Glutamatergic neuron (in vitro differentiated cells): ENCODE measurements at regions not wholly inside any gene's neighbourhood (a gene's known extent, or its start where the extent isn't known, plus 50 kb on each side); places are given as distances from the start of the nearest gene placed in this dataset.

Source experiments
- DNase-seq: peaks from one replicate; pipeline ENCODE4 v3.0.0; 2022
- H3K27ac Mint-ChIP-seq: one replicate; pipeline ENCODE4 v1.8.0; 2020; ENCODE audit warnings: mild to moderate bottlenecking, mixed read lengths, inconsistent platforms; ENCODE audit not compliant: unreplicated experiment
- H3K27me3 Mint-ChIP-seq: one replicate; pipeline ENCODE4 v1.8.0; 2020; ENCODE audit warnings: mild to moderate bottlenecking, moderate library complexity, mixed read lengths, inconsistent platforms; ENCODE audit not compliant: unreplicated experiment
- H3K36me3 Mint-ChIP-seq: one replicate; pipeline ENCODE4 v1.8.0; 2020; ENCODE audit warnings: mild to moderate bottlenecking, mixed read lengths, inconsistent platforms; ENCODE audit not compliant: unreplicated experiment
- H3K4me1 Mint-ChIP-seq: one replicate; pipeline ENCODE4 v1.8.0; 2020; ENCODE audit warnings: mild to moderate bottlenecking, low read depth, mixed read lengths, inconsistent platforms; ENCODE audit not compliant: unreplicated experiment
- H3K4me3 Mint-ChIP-seq: one replicate; pipeline ENCODE4 v1.8.0; 2020; ENCODE audit warnings: mild to moderate bottlenecking, mixed read lengths, inconsistent platforms; ENCODE audit not compliant: unreplicated experiment
- H3K9me3 Mint-ChIP-seq: one replicate; pipeline ENCODE4 v1.8.0; 2020; ENCODE audit warnings: mild to moderate bottlenecking, moderate library complexity, mixed read lengths, inconsistent platforms; ENCODE audit not compliant: unreplicated experiment
- TF ChIP-seq, protein P1 (sequence below): fragments of 200-600 bp; sonication (generic); IDR thresholded peaks from one replicate; pipeline ENCODE4 v1.5.0; 2021; ENCODE audit not compliant: partially characterized antibody, unreplicated experiment

DNA sequence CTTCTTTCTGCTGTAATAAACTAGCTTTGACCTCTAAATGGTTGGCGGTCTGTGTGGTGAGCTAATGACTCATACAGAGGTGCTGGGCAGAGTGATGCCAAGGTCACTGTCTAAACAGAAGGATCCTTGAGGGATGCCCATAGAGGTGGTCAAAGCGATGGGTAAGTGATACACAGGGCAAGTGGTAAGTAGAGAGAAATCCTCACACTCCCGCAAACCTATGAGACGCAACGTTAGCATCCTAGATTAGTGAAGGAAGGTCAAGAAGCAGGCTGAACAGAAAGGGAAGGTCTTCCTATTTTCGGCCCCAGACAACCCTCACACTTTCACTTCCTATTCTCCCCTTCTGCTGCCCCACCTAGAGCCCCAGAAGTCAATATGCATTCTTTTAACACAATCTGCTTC is 65.6 kb upstream of the SESN3 start:
- TF ChIP-seq, protein P1, sequence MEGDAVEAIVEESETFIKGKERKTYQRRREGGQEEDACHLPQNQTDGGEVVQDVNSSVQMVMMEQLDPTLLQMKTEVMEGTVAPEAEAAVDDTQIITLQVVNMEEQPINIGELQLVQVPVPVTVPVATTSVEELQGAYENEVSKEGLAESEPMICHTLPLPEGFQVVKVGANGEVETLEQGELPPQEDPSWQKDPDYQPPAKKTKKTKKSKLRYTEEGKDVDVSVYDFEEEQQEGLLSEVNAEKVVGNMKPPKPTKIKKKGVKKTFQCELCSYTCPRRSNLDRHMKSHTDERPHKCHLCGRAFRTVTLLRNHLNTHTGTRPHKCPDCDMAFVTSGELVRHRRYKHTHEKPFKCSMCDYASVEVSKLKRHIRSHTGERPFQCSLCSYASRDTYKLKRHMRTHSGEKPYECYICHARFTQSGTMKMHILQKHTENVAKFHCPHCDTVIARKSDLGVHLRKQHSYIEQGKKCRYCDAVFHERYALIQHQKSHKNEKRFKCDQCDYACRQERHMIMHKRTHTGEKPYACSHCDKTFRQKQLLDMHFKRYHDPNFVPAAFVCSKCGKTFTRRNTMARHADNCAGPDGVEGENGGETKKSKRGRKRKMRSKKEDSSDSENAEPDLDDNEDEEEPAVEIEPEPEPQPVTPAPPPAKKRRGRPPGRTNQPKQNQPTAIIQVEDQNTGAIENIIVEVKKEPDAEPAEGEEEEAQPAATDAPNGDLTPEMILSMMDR = no peak
- Mint-ChIP-seq H3K9me3 (no peaks in the 10 kb centered on the region), H3K4me3 (no peak overlapping the region), H3K4me1 (peaks cover 21% of the 10 kb centered on the region), H3K27ac (no peak overlapping the region), H3K36me3 (no peaks in the 10 kb centered on the region), H3K27me3 (peaks cover 3% of the 10 kb centered on the region)
- DNase-seq = no peak

DNA sequence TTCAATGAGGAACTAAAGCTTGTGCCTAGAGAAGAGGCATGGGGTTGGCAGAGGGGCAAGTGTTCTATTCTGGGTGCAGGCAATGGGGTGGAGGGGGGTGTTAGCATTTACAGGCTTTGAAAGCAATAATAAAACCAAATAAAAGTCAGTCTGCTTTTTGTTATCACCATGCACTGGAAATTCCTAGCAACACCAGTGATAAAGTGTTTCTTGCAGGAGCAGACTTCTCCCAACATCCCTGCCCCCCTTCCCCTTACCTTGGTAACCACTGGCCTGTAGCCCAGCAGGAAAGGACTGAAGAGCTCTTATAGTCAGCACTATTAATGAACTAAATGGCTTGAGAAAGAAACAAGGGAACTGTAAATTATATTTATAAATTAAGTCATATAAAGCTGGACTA is 65.2 kb upstream of the SESN3 start:
- DNase-seq = no peak
- Mint-ChIP-seq H3K36me3 (no peaks in the 10 kb centered on the region), H3K27ac (no peak overlapping the region), H3K9me3 (no peaks in the 10 kb centered on the region), H3K27me3 (peaks cover 3% of the 10 kb centered on the region), H3K4me3 (no peak overlapping the region), H3K4me1 (peaks cover 21% of the 10 kb centered on the region)
- TF ChIP-seq, protein P1 = no peak

DNA sequence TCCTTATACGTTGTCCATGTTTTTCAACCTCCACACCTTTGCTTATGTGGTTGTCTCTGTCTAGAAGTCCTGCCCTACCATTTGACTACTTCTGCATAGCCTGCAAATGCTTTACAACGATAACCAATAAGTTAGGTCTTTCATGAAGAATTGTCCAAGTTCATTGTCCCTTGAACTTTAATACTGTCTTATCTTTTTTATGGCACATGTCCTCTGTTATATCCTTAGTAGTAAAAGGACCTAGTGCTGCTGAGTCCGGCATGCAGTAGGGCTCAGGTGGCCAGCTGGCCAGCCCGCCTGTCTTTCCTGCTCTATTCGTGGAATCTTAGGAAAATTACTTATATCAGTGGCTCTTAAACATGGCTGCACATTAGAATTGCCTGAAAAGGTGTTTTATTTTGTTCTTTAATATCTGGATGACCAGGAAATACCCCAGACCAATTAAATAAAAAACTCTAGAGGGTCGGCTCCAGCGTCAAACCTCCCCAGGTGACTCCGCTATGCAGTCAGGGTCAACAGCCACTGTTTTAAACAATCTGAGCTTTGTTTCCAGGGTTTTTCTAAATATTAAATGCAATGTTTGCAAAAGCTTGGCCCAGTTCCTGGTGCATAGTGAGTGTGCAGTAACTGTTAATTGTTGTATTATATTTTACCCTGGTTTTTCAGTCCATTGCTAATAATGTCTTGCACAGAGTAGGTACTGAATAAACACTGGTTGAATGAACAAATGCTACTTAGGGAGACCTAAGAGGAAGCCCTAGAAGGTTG is 64.6 kb upstream of the SESN3 start:
- H3K4me1 Mint-ChIP-seq = peaks cover 25% of the 10 kb centered on the region
- no peaks in the 10 kb centered on the region for H3K36me3 Mint-ChIP-seq
- H3K9me3 Mint-ChIP-seq = no peaks in the 10 kb centered on the region
- DNase-seq = no peak
- TF ChIP-seq, protein P1 = no peak
- H3K27me3 Mint-ChIP-seq = peaks cover 1% of the 10 kb centered on the region
- no peak overlapping the region for H3K4me3 Mint-ChIP-seq
- no peak overlapping the region for H3K27ac Mint-ChIP-seq

DNA sequence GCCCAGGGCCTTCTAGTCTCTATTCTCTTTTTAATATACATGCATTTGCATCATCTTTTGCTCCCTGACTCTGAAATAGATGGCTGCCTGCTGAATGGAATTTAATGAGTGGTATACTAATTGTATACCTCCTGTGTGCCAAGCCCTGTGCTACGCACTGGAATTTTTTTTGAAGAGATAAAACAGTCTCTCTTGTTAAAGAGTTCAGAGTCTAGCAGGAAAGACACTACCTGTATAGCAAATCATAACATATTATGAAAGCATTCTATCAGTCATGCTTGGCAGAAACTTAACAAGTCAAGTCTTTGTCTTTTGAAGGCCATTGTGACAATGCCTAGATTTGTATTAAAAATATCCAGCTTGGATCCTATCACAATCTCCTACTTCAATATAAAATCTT is 63.7 kb upstream of the SESN3 start:
- Mint-ChIP-seq H3K4me3 (no peak overlapping the region), H3K36me3 (no peaks in the 10 kb centered on the region)

DNA sequence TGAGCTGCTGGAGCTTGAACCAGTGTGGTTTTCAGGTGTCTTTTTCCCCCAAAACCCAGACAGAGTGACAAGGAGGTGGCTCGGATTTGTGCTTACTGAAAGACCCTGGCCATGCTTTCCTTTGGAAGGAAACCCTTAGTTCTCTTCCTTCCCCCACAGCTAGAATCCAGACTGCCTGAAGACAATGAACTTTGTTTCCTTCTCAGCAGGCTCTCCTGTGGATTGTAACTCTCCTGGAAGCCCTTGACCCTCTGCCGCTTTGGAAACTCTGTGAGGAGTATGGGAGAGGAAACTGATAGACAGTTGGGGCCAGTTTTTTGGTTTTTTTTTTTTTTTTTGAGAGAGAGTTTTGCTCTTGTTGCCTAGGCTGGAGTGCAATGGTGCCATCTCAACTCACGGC is 62.1 kb upstream of the SESN3 start:
- Mint-ChIP-seq H3K4me3 (no peak overlapping the region), H3K27me3 (no peaks in the 10 kb centered on the region), H3K27ac (no peak overlapping the region), H3K36me3 (no peaks in the 10 kb centered on the region), H3K9me3 (no peaks in the 10 kb centered on the region), H3K4me1 (peaks cover 9% of the 10 kb centered on the region)
- TF ChIP-seq, protein P1 = no peak
- no peak for DNase-seq

More for the DNA sequence above, 63.7 kb upstream of the SESN3 start:
- Mint-ChIP-seq H3K9me3 (no peaks in the 10 kb centered on the region), H3K27me3 (peaks cover 1% of the 10 kb centered on the region), H3K27ac (no peak overlapping the region), H3K4me1 (peaks cover 21% of the 10 kb centered on the region)
- DNase-seq = no peak
- TF ChIP-seq, protein P1 = no peak
